ENCODE measurements at regions not wholly inside any gene's neighbourhood (a gene's known extent, or its start where the extent isn't known, plus 50 kb on each side); places are given as distances from the start of the nearest gene placed in this dataset.

GRCh38 chr2:184524551-184525382 is 73.6 kb upstream of the ZNF804A start:
- no peak for DNase-seq (ENCODE audit: low read depth, low spot score)
- peaks cover 9% of the 10 kb centered on the region for H3K9me3 Mint-ChIP-seq
- H3K27me3 Mint-ChIP-seq (ENCODE audit: low read depth), result no peaks in the 10 kb centered on the region
- H3K4me3 Mint-ChIP-seq, result no peak overlapping the region
- TF ChIP-seq CTCF (conservative IDR thresholded peaks at IDR 0.05), result no peak
- no peak overlapping the region for H3K27ac Mint-ChIP-seq (ENCODE audit: unreplicated experiment)
- peaks cover 4% of the 10 kb centered on the region for H3K36me3 Mint-ChIP-seq (ENCODE audit: low read depth)
- H3K4me1 Mint-ChIP-seq, result no peaks in the 10 kb centered on the region

GRCh38 chr2:184527058-184527457 is 71.3 kb upstream of the ZNF804A start:
- Mint-ChIP-seq H3K27me3 (ENCODE audit: low read depth) (no peaks in the 10 kb centered on the region), H3K9me3 (peaks cover 9% of the 10 kb centered on the region), H3K27ac (ENCODE audit: unreplicated experiment) (no peak overlapping the region), H3K4me1 (no peaks in the 10 kb centered on the region), H3K4me3 (no peak overlapping the region), H3K36me3 (ENCODE audit: low read depth) (peaks cover 4% of the 10 kb centered on the region)
- DNase-seq (ENCODE audit: low read depth, low spot score), result no peak
- TF ChIP-seq CTCF (conservative IDR thresholded peaks at IDR 0.05), result no peak

GRCh38 chr2:184528119-184528518 is 70.2 kb upstream of the ZNF804A start:
- Mint-ChIP-seq H3K27ac (ENCODE audit: unreplicated experiment) (no peak overlapping the region), H3K36me3 (ENCODE audit: low read depth) (peaks cover 4% of the 10 kb centered on the region), H3K4me3 (no peak overlapping the region), H3K9me3 (peaks cover 9% of the 10 kb centered on the region), H3K4me1 (no peaks in the 10 kb centered on the region), H3K27me3 (ENCODE audit: low read depth) (no peaks in the 10 kb centered on the region)
- no peak for TF ChIP-seq CTCF (conservative IDR thresholded peaks at IDR 0.05)
- DNase-seq (ENCODE audit: low read depth, low spot score), result no peak

- H3K9me3 Mint-ChIP-seq, result peaks cover 9% of the 10 kb centered on the region
- peaks cover 4% of the 10 kb centered on the region for H3K36me3 Mint-ChIP-seq (ENCODE audit: low read depth)
- no peak overlapping the region for H3K4me3 Mint-ChIP-seq
- H3K27me3 Mint-ChIP-seq (ENCODE audit: low read depth), result no peaks in the 10 kb centered on the region
- no peak overlapping the region for H3K27ac Mint-ChIP-seq (ENCODE audit: unreplicated experiment)
- no peaks in the 10 kb centered on the region for H3K4me1 Mint-ChIP-seq
- DNase-seq (ENCODE audit: low read depth, low spot score), result no peak
- TF ChIP-seq CTCF (conservative IDR thresholded peaks at IDR 0.05), result no peak
Measured at GRCh38 chr2:184530239-184530638, 68.1 kb upstream of the ZNF804A start.

GRCh38 chr2:184530959-184531358 is 67.4 kb upstream of the ZNF804A start:
- Mint-ChIP-seq H3K4me1 (no peaks in the 10 kb centered on the region), H3K27me3 (ENCODE audit: low read depth) (no peaks in the 10 kb centered on the region), H3K4me3 (no peak overlapping the region), H3K27ac (ENCODE audit: unreplicated experiment) (no peak overlapping the region), H3K36me3 (ENCODE audit: low read depth) (peaks cover 4% of the 10 kb centered on the region), H3K9me3 (peaks cover 9% of the 10 kb centered on the region)
- no peak for DNase-seq (ENCODE audit: low read depth, low spot score)
- no peak for TF ChIP-seq CTCF (conservative IDR thresholded peaks at IDR 0.05)

Data from neural crest cell (in vitro differentiated cells).